ENCODE measurements at regions not wholly inside any gene's neighbourhood (a gene's known extent, or its start where the extent isn't known, plus 50 kb on each side); places are given as distances from the start of the nearest gene placed in this dataset.

GRCh38 chr2:234412726-234413125, 84.2 kb downstream of the ARL4C start:
- no peak for TF ChIP-seq CTCF (IDR thresholded peaks at IDR 0.05)
- TF ChIP-seq POLR2A (IDR thresholded peaks at IDR 0.05) = no peak
- TF ChIP-seq POLR2AphosphoS5 (IDR thresholded peaks at IDR 0.05) = no peak
- TF ChIP-seq EP300 (IDR thresholded peaks at IDR 0.05) = no peak

Measured in gastroesophageal sphincter (tissue), 3 donors.